ENCODE measurements at regions not wholly inside any gene's neighbourhood (a gene's known extent, or its start where the extent isn't known, plus 50 kb on each side); places are given as distances from the start of the nearest gene placed in this dataset.

DNA sequence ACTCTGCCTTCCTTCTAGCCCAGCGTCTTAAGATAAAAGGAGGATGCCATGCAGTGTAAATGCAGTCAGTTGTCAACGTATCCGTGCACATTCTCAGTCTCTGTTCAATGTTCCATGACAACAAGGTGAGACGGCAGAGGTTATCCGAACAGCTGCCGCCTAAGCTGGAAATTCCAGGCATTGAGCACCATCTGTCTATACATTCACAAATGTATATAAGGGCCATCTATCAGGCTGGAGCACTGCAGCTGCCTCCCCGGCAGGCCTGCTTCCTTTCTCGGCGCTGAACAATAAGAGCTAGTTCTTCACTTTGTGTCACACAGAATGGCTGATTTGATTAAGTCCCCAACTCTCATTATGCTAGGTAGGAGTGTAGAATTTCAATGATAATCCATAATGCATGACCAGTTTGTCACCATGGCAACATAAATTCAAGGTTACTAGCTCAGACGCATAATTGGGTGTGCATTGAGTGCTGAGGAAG, 282.2 kb upstream of the SOX11 start:
- H3K9ac ChIP-seq (ENCODE audit: low read depth, low read length), result no peak overlapping the region
- peaks cover 30% of the 10 kb centered on the region for H3K4me1 ChIP-seq (ENCODE audit: insufficient read depth, low read length)
- H3K36me3 ChIP-seq (ENCODE audit: insufficient read depth, low read length), result no peaks in the 10 kb centered on the region
- H3K27me3 ChIP-seq (ENCODE audit: insufficient read depth, low read length), result no peaks in the 10 kb centered on the region
- no peaks in the 10 kb centered on the region for H3K9me3 ChIP-seq (ENCODE audit: insufficient read depth, low read depth, low read length)
- H3K4me3 ChIP-seq (ENCODE audit: low read length), result no peak overlapping the region
- H3K27ac ChIP-seq (ENCODE audit: low read depth, low read length), result no peak overlapping the region
- 76% methylated on average over 9 of the region's 10 CpGs for WGBS

DNA sequence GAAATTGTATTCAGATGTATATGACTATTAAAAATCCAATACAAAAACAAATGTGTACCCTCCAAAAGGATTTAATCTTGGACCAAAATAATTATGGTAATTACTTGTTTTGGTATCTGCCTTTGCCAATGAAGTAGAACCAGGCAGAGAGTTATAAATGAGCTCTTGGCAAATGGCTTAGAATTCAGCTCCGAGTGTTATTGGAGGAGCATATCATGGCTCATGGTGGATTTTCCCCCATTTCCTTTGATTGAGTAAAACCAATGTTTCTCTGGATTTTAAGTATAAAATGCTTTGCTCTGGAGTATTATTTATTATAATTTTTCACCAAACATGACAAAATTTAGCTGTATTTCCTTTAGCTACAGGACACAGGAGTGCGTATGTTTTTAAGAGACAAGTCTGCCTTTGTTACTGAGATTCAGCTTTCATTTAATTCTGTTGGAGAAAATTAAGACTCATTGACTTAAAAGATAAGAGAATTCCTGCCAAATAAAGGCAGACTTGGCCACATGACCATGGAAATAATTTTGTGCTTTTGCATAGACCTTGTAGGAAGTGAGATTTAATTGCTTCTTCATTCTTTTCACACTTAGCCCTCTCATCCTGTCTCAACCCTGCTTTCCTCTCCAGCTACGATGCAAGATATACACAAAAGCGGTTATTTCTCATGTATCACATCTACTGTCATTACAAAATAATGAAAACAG, 281.0 kb upstream of the SOX11 start:
- no peaks in the 10 kb centered on the region for H3K9me3 ChIP-seq (ENCODE audit: insufficient read depth, low read depth, low read length)
- H3K9ac ChIP-seq (ENCODE audit: low read depth, low read length), result no peak overlapping the region
- H3K27me3 ChIP-seq (ENCODE audit: insufficient read depth, low read length), result no peaks in the 10 kb centered on the region
- H3K36me3 ChIP-seq (ENCODE audit: insufficient read depth, low read length), result no peaks in the 10 kb centered on the region
- no peak overlapping the region for H3K27ac ChIP-seq (ENCODE audit: low read depth, low read length)
- peaks cover 30% of the 10 kb centered on the region for H3K4me1 ChIP-seq (ENCODE audit: insufficient read depth, low read length)
- no peak overlapping the region for H3K4me3 ChIP-seq (ENCODE audit: low read length)
- WGBS, result 88% methylated on average over 4 of the region's 4 CpGs

DNA sequence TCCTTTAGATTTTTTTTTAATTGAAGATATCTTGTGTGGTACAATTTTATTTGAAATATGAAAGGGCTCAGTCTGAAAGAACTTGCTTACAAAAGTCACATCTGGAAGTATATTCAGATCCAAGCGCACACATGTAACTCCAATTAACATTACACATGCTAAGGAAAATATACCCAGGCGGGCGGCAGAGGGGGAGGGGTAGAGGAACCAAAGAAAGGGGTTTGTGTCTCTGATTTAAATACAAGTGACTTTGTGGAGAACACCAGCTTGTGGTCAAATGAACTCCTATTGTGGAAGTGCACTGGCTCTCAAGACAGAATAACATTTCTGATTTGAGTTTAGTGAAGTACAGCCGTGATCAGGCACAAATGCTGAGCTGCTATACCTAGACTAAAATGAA, 280.2 kb upstream of the SOX11 start:
- H3K27me3 ChIP-seq (ENCODE audit: insufficient read depth, low read length), result no peaks in the 10 kb centered on the region
- 77% methylated on average over 3 of the region's 4 CpGs for WGBS
- H3K4me1 ChIP-seq (ENCODE audit: insufficient read depth, low read length), result peaks cover 30% of the 10 kb centered on the region
- no peaks in the 10 kb centered on the region for H3K9me3 ChIP-seq (ENCODE audit: insufficient read depth, low read depth, low read length)
- no peak overlapping the region for H3K4me3 ChIP-seq (ENCODE audit: low read length)
- H3K9ac ChIP-seq (ENCODE audit: low read depth, low read length), result no peak overlapping the region
- no peak overlapping the region for H3K27ac ChIP-seq (ENCODE audit: low read depth, low read length)
- no peaks in the 10 kb centered on the region for H3K36me3 ChIP-seq (ENCODE audit: insufficient read depth, low read length)

DNA sequence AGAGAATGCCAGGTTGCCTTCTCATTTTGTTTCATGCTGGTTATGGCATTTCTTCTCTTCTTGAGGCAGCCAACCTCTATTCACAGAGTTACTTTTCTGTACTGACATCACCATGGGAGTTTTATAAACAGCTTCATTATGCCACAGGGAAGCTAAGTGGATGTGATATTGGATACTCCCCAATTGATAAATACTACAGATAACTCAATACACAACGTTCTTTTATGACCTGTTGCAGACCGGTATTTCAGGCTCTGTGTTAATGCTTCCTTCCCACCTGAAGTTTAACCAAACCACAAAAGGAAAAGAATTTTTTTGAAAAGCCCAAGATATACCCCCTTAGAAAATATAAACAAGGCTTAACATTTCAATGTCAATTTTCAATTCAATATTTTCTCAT, 258.3 kb upstream of the SOX11 start:
- H3K4me3 ChIP-seq (ENCODE audit: low read length), result no peak overlapping the region
- no peaks in the 10 kb centered on the region for H3K9me3 ChIP-seq (ENCODE audit: insufficient read depth, low read depth, low read length)
- WGBS, result 97% methylated on average over 2 of the region's 2 CpGs
- no peaks in the 10 kb centered on the region for H3K4me1 ChIP-seq (ENCODE audit: insufficient read depth, low read length)
- no peak overlapping the region for H3K27ac ChIP-seq (ENCODE audit: low read depth, low read length)
- H3K27me3 ChIP-seq (ENCODE audit: insufficient read depth, low read length), result no peaks in the 10 kb centered on the region
- H3K9ac ChIP-seq (ENCODE audit: low read depth, low read length), result no peak overlapping the region
- no peaks in the 10 kb centered on the region for H3K36me3 ChIP-seq (ENCODE audit: insufficient read depth, low read length)

DNA sequence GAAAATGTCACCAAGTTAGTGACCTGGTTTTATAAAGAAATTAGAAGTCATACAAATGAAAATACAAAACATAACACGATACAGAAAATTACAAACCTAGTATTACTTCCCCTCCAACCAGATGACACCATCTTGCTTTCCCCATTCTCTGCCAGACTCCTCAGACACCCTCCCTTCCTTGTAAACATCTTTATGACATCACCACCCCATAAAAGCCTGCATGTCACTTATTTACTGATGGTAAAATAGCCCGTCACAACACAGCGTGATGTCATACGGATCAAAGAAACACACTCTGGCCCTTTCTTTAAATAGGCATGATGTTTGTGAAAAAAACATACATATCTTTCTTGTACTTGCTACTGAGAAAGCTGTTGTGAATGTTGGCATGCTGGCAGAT, 254.8 kb upstream of the SOX11 start:
- no peak overlapping the region for H3K27ac ChIP-seq (ENCODE audit: low read depth, low read length)
- H3K4me1 ChIP-seq (ENCODE audit: insufficient read depth, low read length), result no peaks in the 10 kb centered on the region
- 93% methylated on average over 4 of the region's 4 CpGs for WGBS
- H3K9me3 ChIP-seq (ENCODE audit: insufficient read depth, low read depth, low read length), result no peaks in the 10 kb centered on the region
- no peaks in the 10 kb centered on the region for H3K36me3 ChIP-seq (ENCODE audit: insufficient read depth, low read length)
- no peak overlapping the region for H3K4me3 ChIP-seq (ENCODE audit: low read length)
- no peaks in the 10 kb centered on the region for H3K27me3 ChIP-seq (ENCODE audit: insufficient read depth, low read length)
- no peak overlapping the region for H3K9ac ChIP-seq (ENCODE audit: low read depth, low read length)

DNA sequence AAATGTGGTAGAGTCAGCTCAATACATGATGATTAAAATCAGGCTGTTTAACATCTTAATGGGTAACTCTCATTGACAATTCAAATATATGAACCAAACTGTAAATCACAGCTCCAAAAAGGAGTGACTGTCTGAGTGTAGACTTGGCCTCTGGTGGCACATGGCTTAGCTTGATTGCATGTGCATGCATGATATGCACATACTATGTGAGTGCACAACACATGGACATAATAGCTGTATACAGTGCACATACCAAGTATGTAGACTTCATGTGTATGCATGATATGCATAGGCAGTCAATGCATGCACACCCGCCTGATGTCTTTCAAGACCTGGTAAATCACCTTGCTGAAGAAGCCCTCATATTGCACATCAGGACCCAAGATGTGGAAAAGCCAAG, 252.0 kb upstream of the SOX11 start:
- Histone ChIP-seq H3K36me3 (ENCODE audit: insufficient read depth, low read length) (no peaks in the 10 kb centered on the region), H3K9me3 (ENCODE audit: insufficient read depth, low read depth, low read length) (no peaks in the 10 kb centered on the region), H3K9ac (ENCODE audit: low read depth, low read length) (no peak overlapping the region), H3K4me3 (ENCODE audit: low read length) (no peak overlapping the region), H3K27me3 (ENCODE audit: insufficient read depth, low read length) (no peaks in the 10 kb centered on the region), H3K27ac (ENCODE audit: low read depth, low read length) (no peak overlapping the region), H3K4me1 (ENCODE audit: insufficient read depth, low read length) (no peaks in the 10 kb centered on the region)
- 97% methylated on average over 1 of the region's 1 CpG for WGBS

DNA sequence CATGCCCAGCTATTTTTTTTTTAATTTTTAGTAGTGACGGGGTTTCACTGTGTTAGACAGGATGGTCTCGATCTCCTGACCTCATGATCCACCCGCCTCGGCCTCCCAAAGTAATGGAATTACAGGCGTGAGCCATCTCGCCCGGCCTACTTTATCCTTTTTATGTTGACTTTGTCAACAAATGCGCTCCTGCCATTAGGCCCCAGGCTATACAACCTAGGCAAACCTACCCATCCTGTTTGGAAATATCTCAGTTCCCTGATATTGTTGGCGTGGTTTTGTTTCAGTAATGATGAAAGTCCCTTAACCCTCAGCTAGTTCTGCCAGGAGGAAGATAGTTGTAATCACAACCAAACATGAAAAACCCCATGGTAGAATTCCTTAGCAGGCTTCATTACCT, 249.4 kb upstream of the SOX11 start:
- no peak overlapping the region for H3K4me3 ChIP-seq (ENCODE audit: low read length)
- H3K36me3 ChIP-seq (ENCODE audit: insufficient read depth, low read length), result no peaks in the 10 kb centered on the region
- 93% methylated on average over 9 of the region's 9 CpGs for WGBS
- H3K9me3 ChIP-seq (ENCODE audit: insufficient read depth, low read depth, low read length), result no peaks in the 10 kb centered on the region
- H3K27me3 ChIP-seq (ENCODE audit: insufficient read depth, low read length), result no peaks in the 10 kb centered on the region
- no peaks in the 10 kb centered on the region for H3K4me1 ChIP-seq (ENCODE audit: insufficient read depth, low read length)
- H3K9ac ChIP-seq (ENCODE audit: low read depth, low read length), result no peak overlapping the region
- no peak overlapping the region for H3K27ac ChIP-seq (ENCODE audit: low read depth, low read length)

DNA sequence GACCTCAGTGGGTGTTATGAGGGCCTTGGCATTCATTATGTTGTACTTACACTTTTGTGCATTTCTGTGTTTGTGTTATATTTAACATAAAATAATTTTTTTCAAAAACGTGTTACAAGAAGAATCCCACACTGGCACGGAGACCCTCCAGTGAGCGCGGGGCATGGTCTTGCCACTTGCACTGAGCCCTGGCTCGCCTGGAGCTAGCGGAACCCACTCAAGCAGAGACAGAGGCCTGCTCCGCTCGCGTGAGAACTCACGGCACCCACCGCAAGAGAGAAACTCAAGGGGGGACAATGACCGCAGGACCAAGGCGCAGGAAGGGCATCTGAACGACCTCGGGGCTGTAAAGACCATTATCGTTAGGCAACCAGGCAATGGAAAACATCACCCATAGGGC, 248.0 kb upstream of the SOX11 start:
- H3K9me3 ChIP-seq (ENCODE audit: insufficient read depth, low read depth, low read length), result no peaks in the 10 kb centered on the region
- H3K9ac ChIP-seq (ENCODE audit: low read depth, low read length), result no peak overlapping the region
- H3K36me3 ChIP-seq (ENCODE audit: insufficient read depth, low read length), result no peaks in the 10 kb centered on the region
- no peaks in the 10 kb centered on the region for H3K27me3 ChIP-seq (ENCODE audit: insufficient read depth, low read length)
- H3K4me1 ChIP-seq (ENCODE audit: insufficient read depth, low read length), result no peaks in the 10 kb centered on the region
- WGBS, result 95% methylated on average over 16 of the region's 16 CpGs
- no peak overlapping the region for H3K27ac ChIP-seq (ENCODE audit: low read depth, low read length)
- no peak overlapping the region for H3K4me3 ChIP-seq (ENCODE audit: low read length)

DNA sequence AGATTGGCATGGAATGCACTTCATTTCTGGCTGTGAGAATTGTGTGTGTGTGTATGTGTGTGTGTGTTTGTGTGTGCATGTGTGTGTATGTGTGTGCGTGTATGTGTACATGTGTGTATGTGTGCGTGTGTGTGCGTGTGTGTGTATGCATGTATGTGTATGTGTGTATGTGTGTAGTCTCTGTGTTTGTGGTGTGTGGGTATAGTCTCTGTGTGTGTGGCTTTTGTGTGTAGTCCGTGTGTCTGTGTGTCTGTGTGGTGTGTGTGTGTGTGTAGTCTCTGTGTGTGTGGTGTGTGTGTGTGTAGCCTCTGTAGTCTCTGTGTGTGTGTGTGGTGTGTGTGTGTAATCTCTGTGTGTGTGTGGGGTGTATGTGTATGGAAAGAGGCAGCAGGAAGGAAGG, 247.3 kb upstream of the SOX11 start:
- 96% methylated on average over 4 of the region's 4 CpGs for WGBS
- Histone ChIP-seq H3K27me3 (ENCODE audit: insufficient read depth, low read length) (no peaks in the 10 kb centered on the region), H3K4me1 (ENCODE audit: insufficient read depth, low read length) (no peaks in the 10 kb centered on the region), H3K4me3 (ENCODE audit: low read length) (no peak overlapping the region), H3K36me3 (ENCODE audit: insufficient read depth, low read length) (no peaks in the 10 kb centered on the region), H3K9ac (ENCODE audit: low read depth, low read length) (no peak overlapping the region), H3K9me3 (ENCODE audit: insufficient read depth, low read depth, low read length) (no peaks in the 10 kb centered on the region), H3K27ac (ENCODE audit: low read depth, low read length) (no peak overlapping the region)

DNA sequence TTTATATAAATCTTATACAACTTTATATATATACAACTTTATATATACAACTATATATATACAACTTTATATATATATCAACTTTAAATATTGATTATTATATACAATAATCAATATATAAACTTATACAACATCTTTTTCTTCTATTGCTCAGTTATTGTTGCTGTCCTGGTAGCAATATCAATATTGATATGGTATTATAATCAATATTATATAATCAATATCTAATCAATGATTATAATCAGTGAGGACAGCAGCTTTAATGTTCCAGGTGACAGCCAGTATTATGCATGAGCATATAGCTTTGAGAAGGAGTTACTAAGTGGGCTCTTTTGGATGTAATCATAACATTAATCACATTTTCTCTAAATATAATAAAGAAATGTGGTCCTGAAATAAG, 242.3 kb upstream of the SOX11 start:
- Histone ChIP-seq H3K4me3 (ENCODE audit: low read length) (no peak overlapping the region), H3K9ac (ENCODE audit: low read depth, low read length) (no peak overlapping the region), H3K36me3 (ENCODE audit: insufficient read depth, low read length) (no peaks in the 10 kb centered on the region), H3K27ac (ENCODE audit: low read depth, low read length) (no peak overlapping the region), H3K4me1 (ENCODE audit: insufficient read depth, low read length) (peaks cover 15% of the 10 kb centered on the region), H3K9me3 (ENCODE audit: insufficient read depth, low read depth, low read length) (no peaks in the 10 kb centered on the region), H3K27me3 (ENCODE audit: insufficient read depth, low read length) (no peaks in the 10 kb centered on the region)

DNA sequence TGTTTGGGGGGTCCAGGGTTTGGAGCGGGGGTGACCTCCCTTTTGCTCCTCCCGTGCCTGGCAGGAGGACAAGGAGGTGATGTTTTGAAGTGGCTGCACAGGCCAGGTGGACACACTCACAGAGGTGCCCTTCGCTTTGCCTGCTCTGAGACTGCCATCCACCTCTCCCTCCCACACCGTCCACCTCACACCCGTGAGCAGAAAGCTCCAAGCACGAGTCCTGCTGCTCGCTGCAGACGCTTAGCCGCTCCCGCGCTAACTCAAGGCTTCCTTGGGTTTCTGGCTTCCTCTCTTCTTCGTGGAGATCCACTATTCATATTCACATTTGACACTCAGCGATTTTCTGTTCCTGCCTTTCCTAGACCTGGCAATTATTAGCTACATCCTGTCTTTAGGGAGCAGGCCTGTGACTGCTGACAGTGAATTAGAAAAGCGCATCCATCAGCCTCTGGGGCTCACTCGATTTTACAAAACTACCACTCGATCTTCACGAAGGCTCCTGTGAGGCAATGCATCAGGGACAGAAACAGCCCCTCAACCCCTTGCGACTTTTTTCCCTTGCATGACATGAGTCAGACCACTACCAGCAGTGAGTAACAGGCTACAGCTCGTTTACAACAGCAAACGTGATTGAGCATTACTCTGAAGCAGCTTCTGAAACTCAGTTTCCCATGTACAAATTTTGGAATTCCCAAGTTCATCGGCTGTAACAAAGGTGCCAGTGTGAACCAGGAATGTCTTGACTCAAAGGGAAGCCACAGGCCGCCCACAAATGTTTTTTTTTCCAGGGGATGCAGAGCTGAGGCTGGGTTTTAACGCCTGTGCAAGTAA, 238.7 kb upstream of the SOX11 start:
- 60% methylated on average over 23 of the region's 23 CpGs for WGBS
- Histone ChIP-seq H3K9me3 (ENCODE audit: insufficient read depth, low read depth, low read length) (no peaks in the 10 kb centered on the region), H3K36me3 (ENCODE audit: insufficient read depth, low read length) (no peaks in the 10 kb centered on the region), H3K27ac (ENCODE audit: low read depth, low read length) (no peak overlapping the region), H3K9ac (ENCODE audit: low read depth, low read length) (no peak overlapping the region), H3K27me3 (ENCODE audit: insufficient read depth, low read length) (no peaks in the 10 kb centered on the region), H3K4me3 (ENCODE audit: low read length) (no peak overlapping the region), H3K4me1 (ENCODE audit: insufficient read depth, low read length) (peaks cover 15% of the 10 kb centered on the region)

Data from HUES64 (cell line).